ENCODE measurements at regions not wholly inside any gene's neighbourhood (a gene's known extent, or its start where the extent isn't known, plus 50 kb on each side); places are given as distances from the start of the nearest gene placed in this dataset.

DNA sequence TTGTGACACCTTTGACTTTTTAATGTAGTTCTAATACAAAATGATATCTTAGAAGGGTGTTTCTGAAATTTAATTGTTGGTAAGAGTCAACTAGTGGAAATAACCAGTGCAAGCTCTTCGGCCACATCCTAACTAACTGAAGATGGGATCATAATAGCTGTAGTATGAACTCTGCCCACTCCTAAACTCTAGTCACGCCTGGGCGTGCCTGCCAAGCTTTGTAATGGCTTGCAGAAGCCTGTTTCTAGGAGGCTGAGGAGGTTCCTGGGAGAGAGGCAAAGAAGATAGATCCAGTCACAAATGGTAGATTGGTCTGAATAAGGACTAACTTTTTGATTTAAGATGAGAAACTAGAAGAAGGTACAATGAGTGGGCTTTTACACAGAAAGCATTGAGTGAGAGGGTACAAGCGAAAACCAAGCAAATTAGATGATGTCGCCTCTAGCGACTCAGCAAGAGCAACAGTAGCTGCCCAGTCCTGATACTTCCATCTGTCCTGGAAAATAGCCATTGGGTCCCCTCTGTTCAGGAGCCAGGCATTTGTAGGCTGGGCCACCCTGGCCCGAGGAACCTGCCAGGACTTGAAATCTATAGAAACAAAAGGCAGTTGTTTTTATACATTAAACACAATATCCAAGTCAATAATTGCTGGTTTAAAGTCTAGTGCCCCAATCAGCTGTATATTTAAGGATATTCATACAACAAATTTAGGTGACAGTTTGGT, 148.8 kb downstream of the SLC38A4 start (continued):
- no peak for TF ChIP-seq BRCA1 (IDR thresholded peaks at IDR 0.05; ENCODE audit: low read depth, low read length)
